SK-N-SH (cell line): ENCODE measurements at regions not wholly inside any gene's neighbourhood (a gene's known extent, or its start where the extent isn't known, plus 50 kb on each side); places are given as distances from the start of the nearest gene placed in this dataset.

Source experiments
- CTCF ChIA-PET: fragments of 300-600, 350-600 bp; formaldehyde crosslinking; extraction: SDS; loops from one replicate; lab custom pipeline; 2021; lab: Yijun Ruan, JAX
- POLR2A ChIA-PET: fragments of 350-600 bp; sonication (Branson Sonifier 250); formaldehyde crosslinking; extraction: SDS; loops from one replicate; lab custom pipeline; 2020; ENCODE audit warnings: antibody characterized with exemption, inconsistent platforms; lab: Yijun Ruan, JAX
- DNase-seq: peaks from one replicate; pipeline ENCODE4 v3.0.0; 2012
- H2AFZ ChIP-seq: fragments of 200-600 bp; sonication (generic); 2 replicates; pipeline ENCODE4 v1.8.1; 2016; ENCODE audit warnings: antibody characterized with exemption, mild to moderate bottlenecking, low read depth
- H3F3A ChIP-seq: fragments of 200-600 bp; sonication (generic); replicated peaks from 2 replicates; pipeline ENCODE3; 2016; ENCODE audit warnings: antibody characterized with exemption, mild to moderate bottlenecking; ENCODE audit not compliant: insufficient read depth
- H3K27ac ChIP-seq, 2 experiments: fragments of 200-500 bp in 1 of 2; fragments of 200-600 bp in 1 of 2; sonication (Bioruptor generic) in 1 of 2; sonication (generic), shearing (Covaris generic) in 1 of 2; 2 replicates each; pipeline versions ENCODE4 v1.5.1 to v1.6.1; 2014 to 2016; ENCODE audit warnings: low read depth in 2 of 2, inconsistent platforms in 1 of 2, low read length in 1 of 2, mild to moderate bottlenecking in 1 of 2, mixed read lengths in 1 of 2
- H3K27me3 ChIP-seq: fragments of 200-600 bp; sonication (generic), shearing (Covaris generic); 2 replicates; pipeline ENCODE4 v1.6.1; 2016; ENCODE audit warnings: mixed run types; ENCODE audit not compliant: insufficient read depth
- H3K36me3 ChIP-seq, 2 experiments: fragments of 200-500 bp in 1 of 2; fragments of 200-600 bp in 1 of 2; sonication (Bioruptor generic) in 1 of 2; sonication (generic) in 1 of 2; replicated peaks in 1 of 2; 2 replicates each; pipeline versions ENCODE3 to v1.5.1; 2014 to 2016; ENCODE audit warnings: low read length in 1 of 2, mild to moderate bottlenecking in 1 of 2; ENCODE audit not compliant: insufficient read depth in 2 of 2, control insufficient read depth in 1 of 2
- H3K4me1 ChIP-seq, 2 experiments: fragments of 200-500 bp in 1 of 2; fragments of 200-600 bp in 1 of 2; sonication (Bioruptor generic) in 1 of 2; sonication (generic), shearing (Covaris generic) in 1 of 2; 2 replicates each; pipeline versions ENCODE4 v1.5.1 to v1.6.1; 2014 to 2016; ENCODE audit warnings: low read depth in 1 of 2, low read length in 1 of 2, mixed run types in 1 of 2; ENCODE audit not compliant: insufficient read depth in 2 of 2, control insufficient read depth in 1 of 2
- H3K4me2 ChIP-seq: fragments of 200-600 bp; sonication (generic), shearing (Covaris generic); 2 replicates; pipeline ENCODE4 v1.6.1; 2017; ENCODE audit warnings: mixed run types
- H3K4me3 ChIP-seq, 2 experiments: fragments of 200-500 bp in 1 of 2; fragments of 200-600 bp in 1 of 2; sonication (Bioruptor generic) in 1 of 2; sonication (generic), shearing (Covaris generic) in 1 of 2; 2 replicates each; pipeline versions ENCODE4 v1.5.1 to v1.8.1; 2014 to 2016; ENCODE audit warnings: low read depth in 2 of 2, inconsistent platforms in 1 of 2, low read length in 1 of 2, mild to moderate bottlenecking in 1 of 2, mixed read lengths in 1 of 2, moderate library complexity in 1 of 2
- H3K79me2 ChIP-seq: fragments of 200-600 bp; sonication (generic); 2 replicates; pipeline ENCODE4 v1.8.1; 2017; ENCODE audit warnings: mild to moderate bottlenecking; ENCODE audit not compliant: insufficient read depth
- H3K9ac ChIP-seq: fragments of 200-600 bp; sonication (generic); 2 replicates; pipeline ENCODE4 v1.6.1; 2017; ENCODE audit warnings: mixed run types
- H3K9me2 ChIP-seq: fragments of 200-600 bp; sonication (generic); 2 replicates; pipeline ENCODE4 v1.6.1; 2017; ENCODE audit warnings: mixed run types
- H3K9me3 ChIP-seq: fragments of 200-600 bp; sonication (generic); 2 replicates; pipeline ENCODE4 v1.6.1; 2017; ENCODE audit warnings: mixed run types, mild to moderate bottlenecking, moderate library complexity
- H4K20me1 ChIP-seq: fragments of 200-600 bp; sonication (generic); 2 replicates; pipeline ENCODE4 v1.6.1; 2017; ENCODE audit warnings: mild to moderate bottlenecking, mixed run types; ENCODE audit not compliant: insufficient read depth
- CHD2 ChIP-seq: fragments of 150-350 bp; IDR thresholded peaks from 2 replicates; pipeline ENCODE4 v1.6.1; 2018; ENCODE audit warnings: low read length; ENCODE audit not compliant: partially characterized antibody
- CTCF ChIP-seq: fragments of 200-600 bp; sonication (generic); IDR thresholded peaks from 2 replicates; pipeline ENCODE4 v1.6.1; 2017; ENCODE audit warnings: antibody characterized with exemption, mild to moderate bottlenecking, moderate library complexity
- ELF1 ChIP-seq: IDR thresholded peaks from 2 replicates; pipeline ENCODE4 v1.4.0; 2012
- EP300 ChIP-seq, 2 experiments: IDR thresholded peaks; 2 replicates each; pipeline versions ENCODE4 v1.4.0 to v1.6.1; 2012; ENCODE audit warnings: borderline replicate concordance in 1 of 2, low read depth in 1 of 2, low read length in 1 of 2
- FOXM1 ChIP-seq: IDR thresholded peaks from 2 replicates; pipeline ENCODE4 v1.4.0; 2012; ENCODE audit warnings: low read depth, mild to moderate bottlenecking
- GABPA ChIP-seq: IDR thresholded peaks from 2 replicates; pipeline ENCODE4 v1.4.0; 2012; ENCODE audit warnings: low read depth, mild to moderate bottlenecking
- GATA2 ChIP-seq: sonication (generic); formaldehyde crosslinking; IDR thresholded peaks from 2 replicates; pipeline ENCODE4 v1.5.0; 2020; ENCODE audit warnings: mild to moderate bottlenecking, missing genetic modification reagents
- IRF3 ChIP-seq: fragments of 150-350 bp; IDR thresholded peaks from 2 replicates; pipeline ENCODE4 v1.6.1; 2016; ENCODE audit warnings: mild to moderate bottlenecking, low read depth, low read length
- MEF2A ChIP-seq: IDR thresholded peaks from 2 replicates; pipeline ENCODE4 v1.4.0; 2012; ENCODE audit warnings: low read depth, borderline replicate concordance
- MXI1 ChIP-seq: IDR thresholded peaks from 2 replicates; pipeline ENCODE4 v1.6.1; 2012; ENCODE audit warnings: mild to moderate bottlenecking, low read depth, low read length, improper control_type of control experiment
- NFIC ChIP-seq: IDR thresholded peaks from 2 replicates; pipeline ENCODE4 v1.4.0; 2012; ENCODE audit warnings: borderline replicate concordance
- RAD21 ChIP-seq: IDR thresholded peaks from 2 replicates; pipeline ENCODE4 v1.6.1; 2012; ENCODE audit warnings: mild to moderate bottlenecking, low read length
- REST ChIP-seq: IDR thresholded peaks from 2 replicates; pipeline ENCODE4 v1.6.1; 2012; ENCODE audit warnings: mild to moderate bottlenecking, low read depth, low read length, moderate library complexity
- RFX5 ChIP-seq: IDR thresholded peaks from 2 replicates; pipeline ENCODE4 v1.6.1; 2012; ENCODE audit warnings: mild to moderate bottlenecking, improper control_type of control experiment, low read length
- RXRA ChIP-seq: IDR thresholded peaks from 2 replicates; pipeline ENCODE4 v1.4.0; 2012; ENCODE audit warnings: low read depth, mild to moderate bottlenecking, borderline replicate concordance
- SIN3A ChIP-seq: IDR thresholded peaks from 2 replicates; pipeline ENCODE4 v1.6.1; 2012; ENCODE audit warnings: low read depth, mild to moderate bottlenecking, low read length, moderate library complexity, borderline replicate concordance
- TAF1 ChIP-seq: IDR thresholded peaks from 2 replicates; pipeline ENCODE4 v1.6.1; 2012; ENCODE audit warnings: low read depth, mild to moderate bottlenecking, low read length, moderate library complexity, borderline replicate concordance
- TCF12 ChIP-seq: IDR thresholded peaks from 2 replicates; pipeline ENCODE4 v1.4.0; 2012
- WGBS: methylation state at CpG from one replicate; pipeline ENCODE4 v1.1.6; 2017; ENCODE audit warnings: low lambda C conversion rate; 5-methylcytosine and 5-hydroxymethylcytosine counted together

- ChIA-PET POLR2A (no interaction called here), CTCF (no interaction called here)
- no peaks in the 10 kb centered on the region for H3K79me2 ChIP-seq
- no peaks in the 10 kb centered on the region for H3K9me2 ChIP-seq
- WGBS, result 19% methylated on average over 7 of the region's 7 CpGs
- no peaks in the 10 kb centered on the region for H3K36me3 ChIP-seq
- no peaks in the 10 kb centered on the region for H3F3A ChIP-seq
- TF ChIP-seq MEF2A (no peak), NFIC (no peak), IRF3 (no peak), GABPA (no peak), REST (no peak), GATA2 (no peak), RAD21 (no peak), RFX5 (no peak), SIN3A (no peak), TAF1 (no peak), EP300 (IDR thresholded peaks at IDR 0.05; ENCODE audit: borderline replicate concordance in 1 of 2, low read depth in 1 of 2, low read length in 1 of 2) (no peak)
- TF ChIP-seq, all 33 proteins: peak for 0
- Histone ChIP-seq H3K4me1 (no peaks in the 10 kb centered on the region), H3K4me2 (no peak overlapping the region), H2AFZ (no peak overlapping the region), H3K4me3 (no peak overlapping the region), H3K27ac (no peak overlapping the region), H3K9ac (no peak overlapping the region), H3K27me3 (no peaks in the 10 kb centered on the region), H4K20me1 (no peaks in the 10 kb centered on the region), H3K9me3 (no peaks in the 10 kb centered on the region)
- no peak for DNase-seq
Observed at GRCh38 chr2:114076961-114077360, 187.1 kb downstream of the ACTR3 start.

GRCh38 chr2:114079366-114080004 lies 189.6 kb downstream of the ACTR3 start:
- H3K9me2 ChIP-seq, result no peaks in the 10 kb centered on the region
- H3F3A ChIP-seq, result no peaks in the 10 kb centered on the region
- no peak overlapping the region for H3K4me2 ChIP-seq
- ChIA-PET POLR2A (no interaction called here), CTCF (no interaction called here)
- DNase-seq, result no peak
- H3K4me3 ChIP-seq, result no peak overlapping the region
- no peaks in the 10 kb centered on the region for H3K9me3 ChIP-seq
- no peaks in the 10 kb centered on the region for H4K20me1 ChIP-seq
- WGBS, result 23% methylated on average over 10 of the region's 10 CpGs
- no peaks in the 10 kb centered on the region for H3K27me3 ChIP-seq
- no peaks in the 10 kb centered on the region for H3K4me1 ChIP-seq
- no peaks in the 10 kb centered on the region for H3K36me3 ChIP-seq
- H3K79me2 ChIP-seq, result no peaks in the 10 kb centered on the region
- H3K9ac ChIP-seq, result no peak overlapping the region
- H2AFZ ChIP-seq, result no peak overlapping the region
- no peak overlapping the region for H3K27ac ChIP-seq
- TF ChIP-seq EP300 (IDR thresholded peaks at IDR 0.05; ENCODE audit: borderline replicate concordance in 1 of 2, low read depth in 1 of 2, low read length in 1 of 2), result no peak
- no peak for TF ChIP-seq REST
- TF ChIP-seq RAD21, result no peak
- no peak for TF ChIP-seq RFX5
- no peak for TF ChIP-seq CTCF
- TF ChIP-seq MXI1, result no peak
- TF ChIP-seq FOXM1, result no peak
- no peak for TF ChIP-seq CHD2
- no peak for TF ChIP-seq RXRA
- no peak for TF ChIP-seq TCF12
- TF ChIP-seq ELF1, result no peak
